Lower lobe of right lung (tissue), 2 donors: ENCODE measurements at regions not wholly inside any gene's neighbourhood (a gene's known extent, or its start where the extent isn't known, plus 50 kb on each side); places are given as distances from the start of the nearest gene placed in this dataset.

ENCODE experiments used
- ATAC-seq, 2 donors: fragments of 200-7000 bp; cut with Tn5 transposase; one replicate each; pipeline ENCODE4 v1.9.1; 2020 to 2022; ENCODE audit warnings: mild to moderate bottlenecking in 2 of 2, moderate library complexity in 2 of 2
- DNase-seq: peaks from one replicate; pipeline ENCODE4 v3.0.0-alpha.2; 2020
- H3K27ac ChIP-seq: fragments of 200-600 bp; one replicate; pipeline ENCODE4 v1.8.0; 2022
- H3K27me3 ChIP-seq: fragments of 200-600 bp; one replicate; pipeline ENCODE4 v1.8.0; 2022; ENCODE audit warnings: low read depth
- H3K36me3 ChIP-seq: fragments of 200-600 bp; one replicate; pipeline ENCODE4 v1.8.0; 2022; ENCODE audit warnings: mild to moderate bottlenecking
- H3K4me1 ChIP-seq: fragments of 200-600 bp; one replicate; pipeline ENCODE4 v1.8.0; 2022
- H3K4me3 ChIP-seq: fragments of 200-600 bp; one replicate; pipeline ENCODE4 v1.8.0; 2022; ENCODE audit warnings: mild to moderate bottlenecking
- H3K9me3 ChIP-seq: fragments of 200-600 bp; one replicate; pipeline ENCODE4 v1.8.0; 2022
- intact Hi-C: fragments of 100-400 bp; cut with DNase I; formaldehyde crosslinking; loops from one replicate; pipeline ENCODE4 v1.11.0; 2022
- TF ChIP-seq, protein P1 (sequence below): fragments of 200-600 bp; IDR thresholded peaks from one replicate; pipeline ENCODE4 v1.8.0; 2022; ENCODE audit warnings: antibody characterized with exemption, mild to moderate bottlenecking
- donor health status: DM: no; HTN: yes; CAD: no; lungs with severe emphysema.

DNA sequence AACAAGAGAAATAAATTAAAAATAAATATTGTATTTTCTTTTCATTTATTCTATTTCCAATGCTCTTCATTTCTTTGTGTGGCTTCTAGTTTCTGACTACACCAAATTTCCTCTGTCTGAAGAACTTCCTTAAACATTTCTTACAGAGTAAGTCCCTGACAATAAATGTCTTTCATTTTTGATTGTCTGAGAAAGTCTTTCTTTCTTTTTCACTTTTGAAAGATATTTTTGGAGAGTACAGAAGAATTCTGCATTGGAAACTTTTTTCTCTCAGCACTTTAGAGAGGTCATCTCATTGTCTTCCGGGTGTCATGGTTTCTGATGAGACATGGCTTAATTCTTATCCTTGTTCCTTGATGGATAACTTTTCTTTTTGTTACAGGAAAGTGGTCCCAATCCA lies 119.6 kb downstream of the MOBP start:
- Histone ChIP-seq H3K4me1 (no peaks in the 10 kb centered on the region), H3K27me3 (no peaks in the 10 kb centered on the region), H3K4me3 (no peak overlapping the region), H3K36me3 (no peaks in the 10 kb centered on the region), H3K27ac (no peak overlapping the region), H3K9me3 (no peaks in the 10 kb centered on the region)
- intact Hi-C loops, result no loop called here
- ATAC-seq (no peak), DNase-seq (no peak)
- TF ChIP-seq, protein P1, sequence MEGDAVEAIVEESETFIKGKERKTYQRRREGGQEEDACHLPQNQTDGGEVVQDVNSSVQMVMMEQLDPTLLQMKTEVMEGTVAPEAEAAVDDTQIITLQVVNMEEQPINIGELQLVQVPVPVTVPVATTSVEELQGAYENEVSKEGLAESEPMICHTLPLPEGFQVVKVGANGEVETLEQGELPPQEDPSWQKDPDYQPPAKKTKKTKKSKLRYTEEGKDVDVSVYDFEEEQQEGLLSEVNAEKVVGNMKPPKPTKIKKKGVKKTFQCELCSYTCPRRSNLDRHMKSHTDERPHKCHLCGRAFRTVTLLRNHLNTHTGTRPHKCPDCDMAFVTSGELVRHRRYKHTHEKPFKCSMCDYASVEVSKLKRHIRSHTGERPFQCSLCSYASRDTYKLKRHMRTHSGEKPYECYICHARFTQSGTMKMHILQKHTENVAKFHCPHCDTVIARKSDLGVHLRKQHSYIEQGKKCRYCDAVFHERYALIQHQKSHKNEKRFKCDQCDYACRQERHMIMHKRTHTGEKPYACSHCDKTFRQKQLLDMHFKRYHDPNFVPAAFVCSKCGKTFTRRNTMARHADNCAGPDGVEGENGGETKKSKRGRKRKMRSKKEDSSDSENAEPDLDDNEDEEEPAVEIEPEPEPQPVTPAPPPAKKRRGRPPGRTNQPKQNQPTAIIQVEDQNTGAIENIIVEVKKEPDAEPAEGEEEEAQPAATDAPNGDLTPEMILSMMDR, result no peak

DNA sequence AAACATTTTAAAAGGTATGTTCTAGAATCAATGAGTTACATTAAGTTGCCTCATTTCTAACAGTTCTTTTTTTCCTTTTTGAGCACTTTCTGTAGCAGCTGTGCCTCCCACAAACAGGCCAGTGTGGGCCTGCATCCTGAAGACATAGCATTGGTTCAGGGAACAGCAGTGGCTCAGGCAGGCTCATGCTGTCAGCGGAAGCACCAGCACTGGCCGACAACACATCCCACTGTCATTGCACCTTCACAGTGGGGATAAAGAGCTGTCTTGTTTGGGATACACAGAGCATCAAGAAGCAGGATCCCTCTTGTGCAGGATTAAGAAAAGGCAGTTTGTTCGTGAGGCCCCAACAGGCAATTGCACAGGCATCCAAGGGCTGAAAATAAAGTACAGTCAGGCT lies 123.3 kb downstream of the MOBP start:
- no peaks in the 10 kb centered on the region for H3K9me3 ChIP-seq
- ATAC-seq, result no peak
- no peaks in the 10 kb centered on the region for H3K27me3 ChIP-seq
- intact Hi-C loops, result no loop called here
- TF ChIP-seq, protein P1, result no peak
- no peak overlapping the region for H3K4me3 ChIP-seq
- no peak for DNase-seq
- no peaks in the 10 kb centered on the region for H3K36me3 ChIP-seq
- no peak overlapping the region for H3K27ac ChIP-seq
- H3K4me1 ChIP-seq, result no peaks in the 10 kb centered on the region

DNA sequence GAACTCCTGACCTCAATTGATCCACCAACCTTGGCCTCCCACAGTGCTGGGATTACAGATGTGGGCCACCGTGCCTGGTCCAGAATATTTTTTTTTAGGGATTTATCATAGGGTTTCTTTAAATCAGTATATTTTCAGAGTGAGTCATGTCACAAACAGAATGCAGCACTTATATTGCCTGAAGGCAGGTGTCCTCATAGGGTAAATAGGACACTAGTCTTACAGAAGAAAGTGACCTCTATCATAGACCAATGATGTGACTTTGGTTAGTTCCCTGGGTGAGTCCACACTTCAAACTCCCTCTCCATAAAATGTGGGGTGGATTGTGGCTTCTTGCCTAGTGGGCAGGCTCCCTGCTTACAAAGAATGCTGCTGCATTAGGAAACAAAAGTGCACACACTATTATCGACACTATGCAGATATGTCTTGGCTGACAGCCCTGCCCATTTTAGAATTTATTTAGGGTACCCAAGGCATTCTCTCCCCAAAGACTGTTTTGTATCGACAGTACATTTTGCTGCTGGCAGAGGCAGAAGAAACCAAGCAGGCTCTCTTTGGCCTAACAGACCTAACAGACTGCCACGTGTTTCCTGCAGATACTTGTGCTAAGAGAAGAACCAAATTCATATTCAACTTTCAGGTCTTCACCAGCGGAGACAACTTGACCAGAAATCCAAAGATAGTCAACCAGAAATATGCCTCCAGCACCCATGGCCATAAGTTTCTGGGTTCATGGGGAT lies 125.0 kb downstream of the MOBP start:
- intact Hi-C loops, result no loop called here
- TF ChIP-seq, protein P1, result no peak
- H3K4me1 ChIP-seq, result no peaks in the 10 kb centered on the region
- no peaks in the 10 kb centered on the region for H3K9me3 ChIP-seq
- DNase-seq (no peak), ATAC-seq (no peak)
- H3K27ac ChIP-seq, result no peak overlapping the region
- H3K27me3 ChIP-seq, result no peaks in the 10 kb centered on the region
- no peaks in the 10 kb centered on the region for H3K36me3 ChIP-seq
- H3K4me3 ChIP-seq, result no peak overlapping the region

DNA sequence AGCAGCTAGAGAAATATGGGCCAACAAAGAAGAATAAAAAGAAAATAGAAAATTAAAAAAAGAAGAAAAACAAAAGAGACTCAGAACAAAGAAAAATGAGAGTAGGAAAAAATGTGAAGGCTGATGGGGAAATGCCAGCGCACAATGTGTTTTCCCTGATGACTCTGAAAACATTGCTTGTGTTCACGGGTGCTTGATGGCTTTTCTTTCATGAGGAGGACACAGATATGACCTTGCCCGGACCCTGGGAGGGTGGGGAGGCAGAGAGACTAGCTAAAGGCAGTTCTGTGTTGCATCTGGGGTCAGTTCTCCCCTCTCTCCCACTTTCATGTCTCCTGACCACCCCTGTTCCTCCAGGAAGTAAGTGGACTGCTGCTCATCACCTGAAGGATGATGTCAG lies 125.9 kb downstream of the MOBP start:
- no peak overlapping the region for H3K4me3 ChIP-seq
- H3K27me3 ChIP-seq, result no peaks in the 10 kb centered on the region
- H3K4me1 ChIP-seq, result no peaks in the 10 kb centered on the region
- H3K9me3 ChIP-seq, result no peaks in the 10 kb centered on the region
- DNase-seq, result no peak
- intact Hi-C loops, result no loop called here
- no peaks in the 10 kb centered on the region for H3K36me3 ChIP-seq
- TF ChIP-seq, protein P1, result no peak
- ATAC-seq, result no peak
- no peak overlapping the region for H3K27ac ChIP-seq

DNA sequence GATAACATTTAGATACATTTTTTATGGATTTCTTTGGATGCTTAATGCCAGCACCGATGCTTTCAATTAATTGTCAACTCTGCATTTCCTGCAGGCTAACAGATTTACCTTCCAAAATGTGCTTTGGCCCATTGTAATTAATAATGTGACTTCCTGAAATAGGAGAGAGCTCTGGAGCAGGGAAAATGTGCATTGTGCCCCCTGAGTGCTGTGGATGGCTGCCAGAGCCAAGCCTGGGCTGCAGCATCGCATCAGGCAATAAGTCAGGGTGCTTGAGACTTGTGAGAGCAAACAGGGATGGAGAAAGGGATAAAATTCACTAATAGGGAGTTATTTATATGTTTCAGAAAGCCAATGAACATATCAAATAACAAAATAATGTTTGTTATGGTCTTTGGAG lies 133.8 kb downstream of the MOBP start:
- Histone ChIP-seq H3K4me1 (no peaks in the 10 kb centered on the region), H3K27me3 (no peaks in the 10 kb centered on the region), H3K4me3 (no peak overlapping the region), H3K36me3 (no peaks in the 10 kb centered on the region), H3K27ac (no peak overlapping the region), H3K9me3 (no peaks in the 10 kb centered on the region)
- ATAC-seq (no peak), DNase-seq (no peak)
- TF ChIP-seq, protein P1, result no peak
- intact Hi-C loops, result no loop called here
